ENCODE measurements at regions not wholly inside any gene's neighbourhood (a gene's known extent, or its start where the extent isn't known, plus 50 kb on each side); places are given as distances from the start of the nearest gene placed in this dataset.

DNA sequence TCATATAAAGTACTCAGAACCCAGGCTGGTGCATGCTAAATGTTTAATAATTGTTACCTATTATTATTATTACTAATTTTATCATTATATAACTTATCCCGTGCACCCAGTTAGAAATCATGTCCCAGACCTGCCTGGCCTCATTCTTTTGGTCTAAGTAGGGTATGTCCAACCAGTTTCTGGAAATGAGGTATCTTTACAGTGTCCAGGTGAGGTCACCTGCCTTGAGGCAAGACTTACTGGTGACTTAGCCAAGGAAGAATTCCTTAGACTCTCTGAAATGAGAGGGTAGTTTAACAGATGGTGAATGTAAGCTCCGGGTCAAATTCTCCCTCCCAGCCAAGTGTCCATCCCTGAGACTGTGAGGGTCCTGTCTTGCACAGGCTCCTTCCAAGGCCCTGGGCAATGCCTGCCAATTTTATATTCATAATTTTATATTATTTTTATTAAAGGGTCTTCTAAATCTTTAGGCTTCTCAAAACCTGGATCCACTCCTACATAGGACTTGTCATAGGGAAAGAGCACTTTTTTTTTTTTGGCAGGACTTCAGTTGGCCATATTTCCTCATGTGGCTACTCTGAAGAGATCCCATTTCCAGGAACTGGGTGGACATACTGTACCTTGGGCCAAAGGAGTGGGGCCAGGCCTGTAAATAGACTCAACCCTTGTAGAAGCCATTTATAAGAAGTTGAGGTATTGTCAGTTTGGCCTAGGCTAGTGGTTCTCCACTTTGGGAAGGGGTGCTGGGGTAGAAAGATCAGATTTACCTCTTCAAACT lies 96.7 kb upstream of the KCNA3 start:
- FAIRE-seq, result no peak
- no peak overlapping the region for H2AFZ ChIP-seq (ENCODE audit: low read depth, low read length)
- no peak overlapping the region for H3K27ac ChIP-seq (ENCODE audit: insufficient read depth, low read depth, low read length)
- DNase-seq (ENCODE audit: low read depth, low spot score), result no peak
- H3K9me1 ChIP-seq (replicated peaks; ENCODE audit: control insufficient read depth, extremely low read depth, insufficient read depth, low read length), result no peaks in the 10 kb centered on the region
- no peak overlapping the region for H3K4me3 ChIP-seq (replicated peaks in 1 of 3; ENCODE audit: insufficient read depth in 1 of 3, low read depth in 1 of 3, low read length in 3 of 3)
- intact Hi-C loops (cut with micrococcal nuclease) (no loop called here), dilution Hi-C loops (cut with MboI; ENCODE audit: extremely low pct_ligation_motif_present, low sequenced_read_pairs) (no loop called here)
- no TSS peak for BruUV-seq (replicated peaks)
- no peaks in the 10 kb centered on the region for H3K4me1 ChIP-seq (ENCODE audit: control insufficient read depth, extremely low read depth, insufficient read depth, low read length)
- no peak overlapping the region for H3K9ac ChIP-seq (replicated peaks; ENCODE audit: extremely low read depth, insufficient read depth, low read length)
- no peaks in the 10 kb centered on the region for H3K79me2 ChIP-seq (ENCODE audit: control insufficient read depth, insufficient read depth, low read length)
- H3K4me2 ChIP-seq (ENCODE audit: insufficient read depth, low read length), result no peak overlapping the region
- no peak for TF ChIP-seq JUN (IDR thresholded peaks at IDR 0.05; ENCODE audit: borderline replicate concordance, insufficient read depth, insufficient read length, low read depth)
- TF ChIP-seq POLR2AphosphoS5 (IDR thresholded peaks at IDR 0.05; ENCODE audit: insufficient read depth, low read depth, low read length), result no peak
- no peak for TF ChIP-seq FOS (IDR thresholded peaks at IDR 0.05; ENCODE audit: borderline replicate concordance, insufficient read depth, low read length)
- no peak for TF ChIP-seq GATA2 (IDR thresholded peaks at IDR 0.05; ENCODE audit: insufficient read depth, insufficient read length, low read depth, low read length)
- TF ChIP-seq EZH2 (IDR thresholded peaks at IDR 0.05; ENCODE audit: borderline replicate concordance, low read depth, low read length, severe bottlenecking), result no peak
- TF ChIP-seq POLR2A (IDR thresholded peaks at IDR 0.05; ENCODE audit: low read depth, low read length), result no peak
- TF ChIP-seq, protein P1, sequence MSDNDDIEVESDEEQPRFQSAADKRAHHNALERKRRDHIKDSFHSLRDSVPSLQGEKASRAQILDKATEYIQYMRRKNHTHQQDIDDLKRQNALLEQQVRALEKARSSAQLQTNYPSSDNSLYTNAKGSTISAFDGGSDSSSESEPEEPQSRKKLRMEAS (IDR thresholded peaks at IDR 0.05; ENCODE audit: insufficient read depth, insufficient read length), result no peak
- H3K9me3 ChIP-seq (replicated peaks; ENCODE audit: control insufficient read depth, insufficient read depth, low read length), result no peaks in the 10 kb centered on the region
- ChIA-PET CTCF (interaction anchor here (2.0 to 3.8 kb wide), 2 partner anchors 10 to 12 kb away, joined by 8 to 32 read pairs; no protein-coding TSS in a partner anchor), POLR2A (no interaction called here)
- H3K27me3 ChIP-seq (ENCODE audit: control insufficient read depth in 2 of 2, insufficient read depth in 2 of 2, low read length in 2 of 2), result no peaks in the 10 kb centered on the region
- no peaks in the 10 kb centered on the region for H3K36me3 ChIP-seq (ENCODE audit: control insufficient read depth in 2 of 2, extremely low read depth in 1 of 2, insufficient read depth in 2 of 2, low read length in 2 of 2)
- no peaks in the 10 kb centered on the region for H4K20me1 ChIP-seq (replicated peaks; ENCODE audit: control insufficient read depth, extremely low read depth, insufficient read depth, low read length)

DNA sequence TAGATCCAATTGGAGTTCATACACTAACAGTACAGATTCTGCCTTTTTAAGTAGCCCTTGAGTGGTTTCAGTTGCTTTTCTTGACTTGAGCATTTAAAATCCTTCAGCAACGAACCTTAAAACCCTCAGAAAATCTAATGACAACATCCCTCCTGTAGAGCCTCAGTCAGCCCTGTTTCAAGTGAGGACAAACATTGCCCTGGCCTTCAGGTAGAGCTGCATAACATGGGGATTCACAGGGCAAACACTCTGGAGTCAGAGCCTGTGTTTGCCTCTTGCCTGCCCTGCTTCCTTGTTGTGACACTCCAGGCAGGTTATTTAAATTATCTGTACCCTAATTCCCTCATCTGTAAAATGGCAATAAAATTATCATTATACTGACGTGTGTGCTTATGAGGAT lies 96.1 kb upstream of the KCNA3 start:
- H2AFZ ChIP-seq (ENCODE audit: low read depth, low read length), result no peak overlapping the region
- no TSS peak for BruUV-seq (replicated peaks)
- H3K4me1 ChIP-seq (ENCODE audit: control insufficient read depth, extremely low read depth, insufficient read depth, low read length), result no peaks in the 10 kb centered on the region
- no peaks in the 10 kb centered on the region for H3K79me2 ChIP-seq (ENCODE audit: control insufficient read depth, insufficient read depth, low read length)
- POLR2A ChIA-PET, result no interaction called here
- no peaks in the 10 kb centered on the region for H3K27me3 ChIP-seq (ENCODE audit: control insufficient read depth in 2 of 2, insufficient read depth in 2 of 2, low read length in 2 of 2)
- no peaks in the 10 kb centered on the region for H3K9me1 ChIP-seq (replicated peaks; ENCODE audit: control insufficient read depth, extremely low read depth, insufficient read depth, low read length)
- no peaks in the 10 kb centered on the region for H3K9me3 ChIP-seq (replicated peaks; ENCODE audit: control insufficient read depth, insufficient read depth, low read length)
- no peak overlapping the region for H3K4me2 ChIP-seq (ENCODE audit: insufficient read depth, low read length)
- H3K36me3 ChIP-seq (ENCODE audit: control insufficient read depth in 2 of 2, extremely low read depth in 1 of 2, insufficient read depth in 2 of 2, low read length in 2 of 2), result no peaks in the 10 kb centered on the region
- TF ChIP-seq JUN (IDR thresholded peaks at IDR 0.05; ENCODE audit: borderline replicate concordance, insufficient read depth, insufficient read length, low read depth) (no peak), EZH2 (IDR thresholded peaks at IDR 0.05; ENCODE audit: borderline replicate concordance, low read depth, low read length, severe bottlenecking) (no peak)
- TF ChIP-seq, protein P2, sequence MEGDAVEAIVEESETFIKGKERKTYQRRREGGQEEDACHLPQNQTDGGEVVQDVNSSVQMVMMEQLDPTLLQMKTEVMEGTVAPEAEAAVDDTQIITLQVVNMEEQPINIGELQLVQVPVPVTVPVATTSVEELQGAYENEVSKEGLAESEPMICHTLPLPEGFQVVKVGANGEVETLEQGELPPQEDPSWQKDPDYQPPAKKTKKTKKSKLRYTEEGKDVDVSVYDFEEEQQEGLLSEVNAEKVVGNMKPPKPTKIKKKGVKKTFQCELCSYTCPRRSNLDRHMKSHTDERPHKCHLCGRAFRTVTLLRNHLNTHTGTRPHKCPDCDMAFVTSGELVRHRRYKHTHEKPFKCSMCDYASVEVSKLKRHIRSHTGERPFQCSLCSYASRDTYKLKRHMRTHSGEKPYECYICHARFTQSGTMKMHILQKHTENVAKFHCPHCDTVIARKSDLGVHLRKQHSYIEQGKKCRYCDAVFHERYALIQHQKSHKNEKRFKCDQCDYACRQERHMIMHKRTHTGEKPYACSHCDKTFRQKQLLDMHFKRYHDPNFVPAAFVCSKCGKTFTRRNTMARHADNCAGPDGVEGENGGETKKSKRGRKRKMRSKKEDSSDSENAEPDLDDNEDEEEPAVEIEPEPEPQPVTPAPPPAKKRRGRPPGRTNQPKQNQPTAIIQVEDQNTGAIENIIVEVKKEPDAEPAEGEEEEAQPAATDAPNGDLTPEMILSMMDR (IDR thresholded peaks at IDR 0.05; ENCODE audit: extremely low read depth in 1 of 2, insufficient read depth in 1 of 2, low read depth in 1 of 2, low read length in 2 of 2), result no peak
- DNase-seq (ENCODE audit: low read depth, low spot score) (no peak), FAIRE-seq (no peak)
- no peak overlapping the region for H3K4me3 ChIP-seq (replicated peaks in 1 of 3; ENCODE audit: insufficient read depth in 1 of 3, low read depth in 1 of 3, low read length in 3 of 3)
- H4K20me1 ChIP-seq (replicated peaks; ENCODE audit: control insufficient read depth, extremely low read depth, insufficient read depth, low read length), result no peaks in the 10 kb centered on the region
- no peak overlapping the region for H3K27ac ChIP-seq (ENCODE audit: insufficient read depth, low read depth, low read length)
- intact Hi-C loops (cut with micrococcal nuclease), result no loop called here
- CTCF ChIA-PET, result interaction anchor here (1.1 kb wide), 1 partner anchor 141 kb away, joined by 3 read pairs; no protein-coding TSS in a partner anchor
- dilution Hi-C loops (cut with MboI; ENCODE audit: extremely low pct_ligation_motif_present, low sequenced_read_pairs), result no loop called here
- no peak overlapping the region for H3K9ac ChIP-seq (replicated peaks; ENCODE audit: extremely low read depth, insufficient read depth, low read length)

Data from endothelial cell of umbilical vein (primary cell).